BE2C (cell line): ENCODE measurements at regions not wholly inside any gene's neighbourhood (a gene's known extent, or its start where the extent isn't known, plus 50 kb on each side); places are given as distances from the start of the nearest gene placed in this dataset.
"Not testable (repeated sequence)": the region's sequence is repeated elsewhere in the genome, so short reads cannot be mapped to it uniquely, and the experiment has no call there.

Experiments used
- DNase-seq: peaks from one replicate; pipeline ENCODE4 v3.0.0-alpha.2; 2020
- H3K27me3 ChIP-seq: fragments of 250-450 bp; sonication (Bioruptor Pico); 2 replicates; pipeline ENCODE4 v1.5.1; 2020; ENCODE audit warnings: mild to moderate bottlenecking
- H3K36me3 ChIP-seq: fragments of 250-450 bp; sonication (Bioruptor Pico); 2 replicates; pipeline ENCODE4 v1.5.1; 2020; ENCODE audit warnings: mild to moderate bottlenecking
- H3K4me1 ChIP-seq: fragments of 250-450 bp; sonication (Bioruptor Pico); 2 replicates; pipeline ENCODE4 v1.5.1; 2020
- H3K4me3 ChIP-seq: 2 replicates; pipeline ENCODE4 v1.5.1; 2011; ENCODE audit warnings: low read depth, low read length
- H3K9me3 ChIP-seq: fragments of 250-450 bp; sonication (Bioruptor Pico); 2 replicates; pipeline ENCODE4 v1.5.1; 2020
- TF ChIP-seq, protein P1 (sequence below): IDR thresholded peaks from 2 replicates; pipeline ENCODE4 v1.5.1; 2012; ENCODE audit warnings: mild to moderate bottlenecking, low read depth, low read length

DNA sequence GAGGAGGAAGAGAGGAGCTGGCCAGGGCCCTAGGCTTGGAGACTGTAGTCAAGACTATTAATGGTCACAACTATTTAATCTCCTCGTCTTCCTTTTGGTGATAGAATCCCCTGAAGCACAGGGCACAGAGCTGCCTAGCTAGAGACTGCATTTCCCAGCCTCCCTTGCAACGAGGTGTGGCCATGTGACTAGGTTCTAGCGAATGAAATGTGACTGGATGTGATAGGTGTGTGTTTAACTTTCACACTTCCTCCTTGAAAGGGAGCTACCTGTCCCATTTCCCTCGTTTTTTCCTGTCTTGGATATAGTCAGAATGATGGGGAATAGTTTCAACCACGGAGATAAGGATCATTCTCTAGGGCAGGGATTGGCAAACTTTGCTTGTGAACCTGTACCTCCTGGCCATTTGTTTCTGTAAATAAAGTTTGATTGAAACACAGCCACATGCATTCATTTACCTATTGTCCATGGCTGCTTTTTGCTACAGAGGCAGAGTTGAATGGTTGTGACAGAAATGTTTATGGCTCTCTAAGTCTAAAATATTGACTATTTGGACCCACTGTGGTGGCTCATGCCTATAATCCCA lies 313.5 kb downstream of the MIAT start:
- Histone ChIP-seq H3K36me3 (no peaks in the 10 kb centered on the region), H3K27me3 (no peaks in the 10 kb centered on the region), H3K4me1 (no peaks in the 10 kb centered on the region), H3K9me3 (no peaks in the 10 kb centered on the region), H3K4me3 (no peak overlapping the region)
- DNase-seq: no peak
- TF ChIP-seq, protein P1, sequence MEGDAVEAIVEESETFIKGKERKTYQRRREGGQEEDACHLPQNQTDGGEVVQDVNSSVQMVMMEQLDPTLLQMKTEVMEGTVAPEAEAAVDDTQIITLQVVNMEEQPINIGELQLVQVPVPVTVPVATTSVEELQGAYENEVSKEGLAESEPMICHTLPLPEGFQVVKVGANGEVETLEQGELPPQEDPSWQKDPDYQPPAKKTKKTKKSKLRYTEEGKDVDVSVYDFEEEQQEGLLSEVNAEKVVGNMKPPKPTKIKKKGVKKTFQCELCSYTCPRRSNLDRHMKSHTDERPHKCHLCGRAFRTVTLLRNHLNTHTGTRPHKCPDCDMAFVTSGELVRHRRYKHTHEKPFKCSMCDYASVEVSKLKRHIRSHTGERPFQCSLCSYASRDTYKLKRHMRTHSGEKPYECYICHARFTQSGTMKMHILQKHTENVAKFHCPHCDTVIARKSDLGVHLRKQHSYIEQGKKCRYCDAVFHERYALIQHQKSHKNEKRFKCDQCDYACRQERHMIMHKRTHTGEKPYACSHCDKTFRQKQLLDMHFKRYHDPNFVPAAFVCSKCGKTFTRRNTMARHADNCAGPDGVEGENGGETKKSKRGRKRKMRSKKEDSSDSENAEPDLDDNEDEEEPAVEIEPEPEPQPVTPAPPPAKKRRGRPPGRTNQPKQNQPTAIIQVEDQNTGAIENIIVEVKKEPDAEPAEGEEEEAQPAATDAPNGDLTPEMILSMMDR: no peak

DNA sequence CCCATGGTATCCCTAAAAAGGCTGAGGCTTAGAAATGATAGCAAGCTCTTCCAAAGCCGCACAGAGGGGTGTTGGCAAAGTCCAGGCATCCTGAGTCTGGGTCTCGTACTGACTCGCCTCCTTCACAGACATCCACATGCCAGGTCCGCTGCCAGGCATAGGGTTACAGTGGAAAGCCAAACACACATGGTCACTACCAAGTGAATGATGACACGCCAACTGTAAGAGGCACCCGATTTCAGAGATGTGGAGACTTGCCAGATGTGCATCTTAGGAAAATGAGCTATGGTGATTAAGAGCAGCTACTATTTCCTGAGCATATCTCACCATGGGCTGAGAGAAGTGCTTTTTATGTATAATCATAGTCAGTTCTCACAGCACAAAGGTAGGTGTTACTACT lies 314.9 kb downstream of the MIAT start:
- Histone ChIP-seq H3K4me3 (no peak overlapping the region), H3K27me3 (no peaks in the 10 kb centered on the region), H3K9me3 (no peaks in the 10 kb centered on the region), H3K36me3 (no peaks in the 10 kb centered on the region), H3K4me1 (no peaks in the 10 kb centered on the region)
- DNase-seq: no peak
- TF ChIP-seq, protein P1: no peak

DNA sequence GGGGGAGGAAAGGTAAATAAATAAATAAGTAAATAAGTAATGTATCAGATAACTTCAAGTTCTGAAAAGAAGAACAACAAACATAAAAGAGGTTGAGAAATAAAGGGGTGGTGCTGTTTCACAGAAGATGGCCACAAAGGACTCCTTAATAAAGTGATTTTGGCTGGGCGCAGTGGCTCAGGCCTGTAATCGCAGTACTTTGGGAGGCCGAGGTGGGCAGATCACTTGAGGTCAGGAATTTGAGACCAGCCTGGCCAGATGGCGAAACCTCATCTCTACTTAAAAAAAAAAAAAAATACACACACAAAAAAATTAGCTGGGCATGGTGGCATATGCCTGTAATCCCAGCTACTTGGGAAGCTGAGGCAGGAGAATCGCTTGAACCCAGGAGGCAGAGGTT lies 315.5 kb downstream of the MIAT start:
- not testable (repeated sequence) for H3K4me3 ChIP-seq, DNase-seq, H3K27me3 ChIP-seq, H3K4me1 ChIP-seq, H3K9me3 ChIP-seq, H3K36me3 ChIP-seq

DNA sequence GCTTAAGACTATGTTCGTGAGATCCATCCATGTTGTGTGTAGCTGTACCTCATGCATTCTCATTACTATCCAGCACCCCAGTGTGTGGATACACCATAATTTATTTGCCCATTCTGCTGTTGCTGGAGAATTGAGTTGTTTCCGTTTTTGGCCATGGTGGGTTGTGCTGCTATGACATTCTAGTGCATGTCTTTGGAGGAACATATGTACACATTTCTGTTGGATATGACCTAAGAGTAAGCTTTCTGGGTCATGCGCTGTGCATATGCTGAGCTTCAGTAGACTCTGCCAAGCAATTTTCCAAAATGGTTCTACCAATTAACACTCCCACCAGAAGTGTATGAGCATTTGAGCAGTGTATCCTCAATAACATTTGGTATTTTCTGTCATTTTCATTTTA lies 316.6 kb downstream of the MIAT start:
- TF ChIP-seq, protein P1: no peak
- DNase-seq: no peak
- H3K27me3 ChIP-seq: no peaks in the 10 kb centered on the region
- H3K36me3 ChIP-seq: no peaks in the 10 kb centered on the region
- no peaks in the 10 kb centered on the region for H3K9me3 ChIP-seq
- no peak overlapping the region for H3K4me3 ChIP-seq
- H3K4me1 ChIP-seq: peaks cover 4% of the 10 kb centered on the region

DNA sequence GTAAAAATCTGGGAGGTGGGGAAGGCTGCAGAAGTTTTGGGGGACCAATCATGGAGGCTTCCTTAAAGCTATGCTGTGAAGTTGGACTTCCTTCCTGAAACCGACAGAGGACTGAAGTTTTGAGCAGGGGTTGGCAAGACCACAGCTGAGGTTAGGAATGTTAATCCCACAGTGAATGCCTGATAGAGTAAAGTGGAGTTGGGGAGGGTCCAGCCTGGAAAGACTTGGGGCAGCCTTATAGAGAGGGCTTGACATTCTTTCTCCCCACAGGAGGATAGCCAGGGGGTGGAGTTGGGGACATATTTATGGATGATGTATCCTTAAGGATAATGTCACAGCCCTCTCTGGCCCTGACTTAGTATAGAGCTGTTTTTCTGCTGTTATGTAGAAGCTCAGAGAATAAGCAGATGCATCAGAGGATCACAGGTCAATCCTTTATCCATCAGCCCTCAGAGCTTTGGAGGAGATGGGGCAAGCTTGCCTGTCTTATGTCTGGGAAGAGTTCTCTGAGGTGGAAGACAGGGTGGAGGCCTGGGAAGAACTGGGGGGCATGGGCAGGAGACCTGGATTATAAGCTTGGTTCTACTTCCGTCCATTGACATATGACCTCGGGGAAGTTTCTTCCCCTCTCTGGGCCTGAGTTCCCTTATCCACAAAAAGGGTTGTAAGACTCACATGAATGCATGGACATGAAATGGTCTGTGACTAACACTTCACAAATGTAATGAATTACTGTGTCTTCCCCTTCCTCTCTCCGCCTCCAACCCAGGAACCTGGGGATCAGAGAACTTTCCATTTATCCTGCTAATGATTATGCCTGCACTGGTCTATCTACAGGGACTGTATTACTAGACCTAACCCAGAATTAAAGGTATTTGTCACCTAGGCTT lies 317.8 kb downstream of the MIAT start:
- no peaks in the 10 kb centered on the region for H3K9me3 ChIP-seq
- TF ChIP-seq, protein P1: no peak
- DNase-seq: no peak
- H3K36me3 ChIP-seq: no peaks in the 10 kb centered on the region
- no peak overlapping the region for H3K4me3 ChIP-seq
- H3K27me3 ChIP-seq: no peaks in the 10 kb centered on the region
- peaks cover 7% of the 10 kb centered on the region for H3K4me1 ChIP-seq

DNA sequence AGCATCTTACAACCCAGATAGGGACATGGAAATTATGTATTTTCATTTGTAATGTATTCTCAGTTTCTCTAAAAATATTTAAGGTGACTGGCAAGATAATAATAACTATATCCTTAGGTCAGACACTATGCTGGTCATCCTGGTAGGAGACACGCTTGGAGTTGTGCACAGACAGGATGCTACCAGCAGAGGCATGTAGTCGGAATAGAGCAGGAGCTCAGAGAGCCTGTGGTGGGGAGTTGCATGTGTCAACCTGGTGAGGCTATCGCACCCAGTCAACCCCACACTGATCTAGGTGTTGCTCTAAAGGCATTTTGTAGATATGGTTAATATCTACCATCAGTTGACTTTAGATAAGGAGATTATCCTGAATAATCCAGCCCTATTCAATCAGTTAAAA lies 318.5 kb downstream of the MIAT start:
- no peaks in the 10 kb centered on the region for H3K36me3 ChIP-seq
- no peak for DNase-seq
- TF ChIP-seq, protein P1: peak; percentile 13; the same call in 1 of the 2 replicates
- no peaks in the 10 kb centered on the region for H3K9me3 ChIP-seq
- H3K27me3 ChIP-seq: no peaks in the 10 kb centered on the region
- peaks cover 7% of the 10 kb centered on the region for H3K4me1 ChIP-seq
- H3K4me3 ChIP-seq: no peak overlapping the region
